ENCODE measurements at regions not wholly inside any gene's neighbourhood (a gene's known extent, or its start where the extent isn't known, plus 50 kb on each side); places are given as distances from the start of the nearest gene placed in this dataset.
"Not testable (repeated sequence)": the region's sequence is repeated elsewhere in the genome, so short reads cannot be mapped to it uniquely, and the experiment has no call there.

GRCh38 chr1:10951298-10951697, 61.2 kb upstream of the TARDBP start:
- in situ Hi-C loops (cut with HindIII; ENCODE audit: low sequenced_read_pairs); DNase-seq (ENCODE audit: low spot score): not testable (repeated sequence)

GRCh38 chr1:10951961-10952360, 60.5 kb upstream of the TARDBP start:
- in situ Hi-C loops (cut with HindIII; ENCODE audit: low sequenced_read_pairs) = no loop called here
- no peak for DNase-seq (ENCODE audit: low spot score)

GRCh38 chr1:10953505-10954193, 58.8 kb upstream of the TARDBP start:
- in situ Hi-C loops (cut with HindIII; ENCODE audit: low sequenced_read_pairs) = no loop called here
- DNase-seq (ENCODE audit: low spot score) = no peak

- in situ Hi-C loops (cut with HindIII; ENCODE audit: low sequenced_read_pairs) = no loop called here
- DNase-seq (ENCODE audit: low spot score) = no peak
Measured at GRCh38 chr1:10957133-10957532, 55.3 kb upstream of the TARDBP start.

- DNase-seq (ENCODE audit: low spot score) = no peak
- in situ Hi-C loops (cut with HindIII; ENCODE audit: low sequenced_read_pairs) = no loop called here
Measured at GRCh38 chr1:10958614-10959013, 53.8 kb upstream of the TARDBP start.

GRCh38 chr1:10960411-10961299, 51.8 kb upstream of the TARDBP start:
- peak; percentile 70 for DNase-seq (ENCODE audit: low spot score)
- in situ Hi-C loops (cut with HindIII; ENCODE audit: low sequenced_read_pairs) = no loop called here

- no peak for DNase-seq (ENCODE audit: low spot score)
- in situ Hi-C loops (cut with HindIII; ENCODE audit: low sequenced_read_pairs) = no loop called here
Measured at GRCh38 chr1:10961300-10961833, 51.1 kb upstream of the TARDBP start.

- in situ Hi-C loops (cut with HindIII; ENCODE audit: low sequenced_read_pairs) = no loop called here
- peak; percentile 30 for DNase-seq (ENCODE audit: low spot score)
Measured at GRCh38 chr1:10962483-10962882, 50.0 kb upstream of the TARDBP start.

All from G401 (cell line).